GM18873 (cell line): ENCODE measurements at regions not wholly inside any gene's neighbourhood (a gene's known extent, or its start where the extent isn't known, plus 50 kb on each side); places are given as distances from the start of the nearest gene placed in this dataset.

Experiments used
- ATAC-seq: cut with Tn5 transposase; IDR thresholded peaks from one replicate; pipeline ENCODE4 v1.9.1; 2021; ENCODE audit warnings: mild to moderate bottlenecking, moderate library complexity, moderate number of reproducible peaks; ENCODE audit not compliant: unreplicated experiment, low FRiP score

DNA sequence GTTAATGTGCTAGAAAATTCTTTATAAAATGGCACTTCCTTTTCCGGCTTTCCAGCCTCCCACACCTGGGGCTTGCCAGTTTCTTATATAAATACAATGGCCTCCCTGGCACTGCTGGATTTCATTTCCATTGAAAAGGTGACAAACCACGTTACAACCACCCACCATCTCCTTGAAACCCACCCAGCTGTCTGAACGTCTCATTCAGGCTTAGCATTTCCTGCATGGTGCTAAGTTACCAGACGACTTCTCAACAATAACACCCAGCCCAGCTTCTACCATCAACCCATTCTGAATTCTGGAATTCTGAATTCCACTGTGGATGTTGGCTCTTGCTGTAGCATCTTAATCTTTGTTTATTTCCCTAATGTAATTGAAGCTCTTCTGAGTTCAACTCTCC lies 499.8 kb upstream of the CELF2 start:
- no peak for ATAC-seq

DNA sequence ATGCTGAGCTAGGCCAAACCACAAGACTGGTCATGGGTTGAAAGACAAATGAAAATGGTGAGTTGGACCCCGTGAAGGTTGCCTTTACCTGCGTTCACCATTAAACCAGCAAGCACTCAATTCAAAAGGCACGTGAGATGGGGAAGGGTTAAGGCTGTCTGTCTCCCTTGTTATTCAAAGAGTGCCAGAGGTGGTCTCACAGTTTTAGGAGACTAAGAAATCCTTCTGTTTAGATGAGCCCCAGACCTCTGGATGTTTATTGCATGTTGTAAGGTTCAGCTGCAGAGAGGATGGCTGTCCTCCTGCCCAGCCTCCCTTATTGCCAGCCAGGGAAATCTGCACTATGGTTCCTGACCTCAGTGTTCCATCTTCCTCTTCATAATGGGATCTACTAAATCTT lies 498.0 kb upstream of the CELF2 start:
- no peak for ATAC-seq

DNA sequence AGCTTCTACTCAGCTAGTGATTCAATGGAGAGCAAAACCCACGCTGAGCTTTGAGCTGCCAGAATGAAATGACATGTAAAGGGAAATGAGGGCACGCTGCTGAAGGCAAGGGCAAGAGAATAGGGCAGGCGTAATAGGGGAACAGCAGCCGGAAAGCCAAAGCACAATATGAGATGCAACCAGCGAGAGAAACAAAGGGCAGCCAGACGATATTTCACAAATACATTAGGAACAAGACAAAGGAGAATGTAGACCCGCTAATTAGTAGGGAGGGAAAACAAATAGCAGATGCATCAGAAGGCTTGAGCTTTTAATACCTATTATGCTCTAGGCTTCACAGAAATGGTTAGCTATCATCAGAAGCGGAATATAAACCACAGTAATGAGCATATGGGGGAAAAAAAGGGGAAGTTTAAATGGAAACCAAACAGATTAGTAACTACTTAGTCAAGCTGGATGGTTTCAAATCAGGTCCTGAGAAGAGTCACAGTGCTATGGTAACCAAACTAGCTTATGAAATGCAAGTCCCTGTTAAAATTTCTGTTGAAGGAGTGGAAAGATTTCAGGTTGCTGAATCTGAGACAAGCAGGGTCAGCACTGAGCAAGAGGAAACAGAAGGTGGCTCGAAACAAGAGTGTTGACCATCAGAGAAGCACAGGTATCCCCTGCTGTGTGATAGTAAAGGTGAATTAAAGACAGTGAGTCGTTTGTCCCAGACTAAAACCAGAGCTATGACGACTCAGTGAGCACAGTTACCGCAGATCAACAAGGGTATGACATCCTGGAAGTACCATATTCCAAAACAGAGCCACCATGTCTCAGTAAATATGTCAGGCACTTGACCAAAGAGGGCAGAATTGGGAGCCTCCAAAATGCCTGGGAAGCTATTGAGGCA lies 496.9 kb upstream of the CELF2 start:
- ATAC-seq = peak; percentile 90

DNA sequence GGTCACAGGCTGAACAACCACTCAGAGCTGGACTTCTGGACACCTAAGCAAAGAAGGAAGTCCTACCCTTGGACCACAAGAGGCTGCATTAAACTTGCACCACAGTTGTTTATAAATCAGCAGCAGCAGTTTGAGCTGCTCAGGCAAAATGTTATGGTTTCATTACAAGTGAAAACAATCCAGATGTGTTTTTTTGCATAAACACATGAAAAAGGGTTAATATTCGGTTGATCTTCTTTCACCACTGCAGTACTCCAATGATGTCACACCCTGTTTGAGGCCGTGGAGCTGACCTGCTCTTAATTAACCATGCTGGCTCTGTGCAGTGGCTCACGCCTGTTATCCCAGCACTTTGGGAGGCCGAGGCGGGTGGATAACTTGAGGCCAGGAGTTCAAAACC lies 490.8 kb upstream of the CELF2 start:
- no peak for ATAC-seq

DNA sequence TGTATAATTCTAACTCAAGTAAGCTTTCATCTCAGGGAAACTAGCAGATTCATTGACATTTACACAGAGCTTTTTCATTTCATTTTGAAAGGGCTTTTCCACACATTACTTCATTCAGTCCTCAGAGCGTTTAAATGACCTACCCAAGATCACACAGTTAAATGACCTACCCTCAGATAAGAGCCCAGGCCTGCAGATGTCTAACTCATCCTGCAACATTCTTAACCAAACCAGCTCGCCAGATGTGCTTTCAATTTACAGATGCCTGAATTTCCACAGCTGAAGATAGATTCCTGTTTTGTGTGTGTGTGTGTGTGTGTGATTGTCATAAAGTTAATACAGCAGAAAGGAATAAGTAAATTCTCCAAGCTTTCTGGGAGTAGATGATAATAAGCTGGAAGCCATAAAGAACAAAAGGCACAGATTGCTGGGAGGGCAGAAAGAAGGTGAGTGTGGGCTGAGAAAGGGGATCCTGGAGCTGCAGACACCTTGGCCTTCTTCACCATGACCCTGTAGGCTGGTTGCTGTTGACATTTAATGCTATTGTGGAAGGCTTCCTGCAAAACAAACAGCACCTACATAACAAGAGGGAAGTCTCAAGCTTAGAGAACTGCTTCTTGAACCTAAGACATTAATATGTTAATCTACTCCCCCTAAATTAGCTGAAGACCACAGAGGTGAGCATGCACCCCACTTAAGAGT lies 489.7 kb upstream of the CELF2 start:
- ATAC-seq = no peak

DNA sequence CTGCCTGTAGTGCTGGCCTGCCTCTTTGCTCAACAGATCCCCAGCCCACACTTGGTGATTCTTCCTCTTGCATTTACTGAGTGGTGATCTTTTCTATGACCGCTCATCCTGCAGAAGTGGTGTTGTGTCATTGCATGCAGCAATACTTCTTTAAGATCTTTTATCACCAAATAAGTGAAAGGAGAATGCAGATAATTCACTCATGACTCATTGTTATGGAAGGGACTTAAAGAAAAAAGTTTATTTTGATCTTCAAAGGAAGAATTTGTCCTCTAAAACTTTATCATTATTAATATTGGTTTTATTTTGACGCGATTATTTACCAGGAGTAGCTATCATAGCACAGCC lies 489.1 kb upstream of the CELF2 start:
- ATAC-seq = no peak

DNA sequence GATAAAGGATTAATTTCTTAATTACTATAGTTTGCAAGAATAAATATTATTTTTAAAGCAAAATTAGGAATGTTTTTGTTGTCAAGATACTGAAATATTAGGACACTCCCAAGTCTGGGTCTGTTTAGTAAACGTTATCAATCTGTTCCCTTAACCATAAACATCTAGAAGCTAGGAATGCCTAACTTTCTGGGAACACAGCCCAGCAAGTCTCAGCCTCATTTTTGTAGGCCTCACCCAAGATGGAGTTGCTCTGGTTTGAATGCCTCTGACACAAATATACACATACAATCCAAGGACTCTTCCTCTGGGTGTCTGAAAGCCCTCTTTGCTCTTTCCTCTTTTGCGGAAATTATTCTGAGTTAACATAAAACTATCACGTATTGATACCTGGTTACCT lies 487.4 kb upstream of the CELF2 start:
- no peak for ATAC-seq

DNA sequence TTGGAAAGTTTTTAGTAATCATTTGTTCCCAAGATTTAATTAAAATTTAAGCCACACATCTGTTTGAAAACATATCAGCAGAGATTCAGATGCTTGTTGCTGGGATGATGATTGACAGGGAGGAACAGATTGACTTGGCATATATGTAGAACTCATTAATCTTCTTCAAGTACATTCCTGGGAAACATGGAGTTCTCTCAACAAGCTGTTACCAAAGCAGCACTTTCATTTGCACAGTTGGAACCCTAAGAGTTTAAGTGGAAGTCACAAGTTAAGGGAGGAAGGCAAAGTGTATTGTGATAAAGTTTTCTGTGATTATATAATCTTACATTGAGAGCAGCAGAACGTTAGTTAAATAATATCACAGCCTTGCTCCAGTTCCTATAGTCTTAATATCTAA lies 485.4 kb upstream of the CELF2 start:
- ATAC-seq = no peak

DNA sequence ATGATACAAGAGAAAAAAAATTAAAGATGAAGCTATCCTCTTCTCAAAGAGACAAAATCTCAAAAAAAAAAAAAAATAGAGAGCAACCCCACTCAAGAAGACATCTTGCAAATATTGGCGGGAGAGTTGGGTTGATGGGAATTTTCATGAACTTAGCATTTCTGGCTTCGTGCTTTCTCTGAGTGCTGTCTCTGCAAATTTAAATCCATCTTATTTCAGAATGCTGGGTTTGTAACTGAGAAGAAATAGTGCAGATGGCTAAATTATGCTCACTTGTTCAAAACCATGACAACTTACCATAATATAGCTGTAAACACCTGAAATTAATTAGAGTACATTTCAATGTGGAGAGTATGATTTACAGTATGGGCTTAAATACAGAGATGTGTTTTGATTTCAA lies 484.8 kb upstream of the CELF2 start:
- ATAC-seq = no peak

DNA sequence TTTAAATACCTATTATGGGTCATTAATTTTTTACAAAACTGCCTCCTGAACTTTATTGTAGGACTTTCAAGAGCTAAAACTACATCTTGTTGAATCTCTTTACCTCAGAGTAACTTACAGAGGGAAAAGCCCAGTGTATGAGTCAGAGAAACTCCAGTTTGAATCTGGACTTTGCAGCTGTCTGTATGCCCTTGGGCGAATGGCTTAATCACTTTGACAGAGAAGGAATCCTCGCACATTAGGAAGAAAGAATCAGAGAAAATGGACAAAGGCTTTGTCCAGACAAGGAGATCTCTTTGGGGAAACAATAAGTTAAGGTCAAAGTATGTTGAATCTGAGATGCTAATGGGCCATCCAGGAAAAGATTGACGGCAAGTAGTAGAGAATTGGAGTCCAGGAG lies 484.2 kb upstream of the CELF2 start:
- no peak for ATAC-seq

DNA sequence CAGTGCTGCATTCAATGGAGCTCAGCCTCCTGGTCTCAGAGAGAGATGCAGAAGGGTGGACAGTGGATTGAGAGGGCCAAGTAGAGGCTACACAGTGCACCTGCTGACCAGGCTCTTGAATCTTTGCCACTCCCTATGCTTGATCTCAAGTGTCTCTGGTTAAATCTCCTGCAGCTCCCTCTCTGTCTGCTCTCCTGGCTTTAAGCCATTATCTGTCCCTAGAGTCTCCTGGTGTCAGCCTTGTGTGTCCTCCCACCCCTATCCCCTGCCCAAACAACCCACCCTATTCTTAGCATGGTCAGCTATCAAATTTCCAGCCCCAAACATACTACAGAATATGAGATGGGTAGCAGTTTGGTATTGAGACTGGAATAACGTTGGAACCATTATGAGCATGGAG lies 479.3 kb upstream of the CELF2 start:
- ATAC-seq = no peak

DNA sequence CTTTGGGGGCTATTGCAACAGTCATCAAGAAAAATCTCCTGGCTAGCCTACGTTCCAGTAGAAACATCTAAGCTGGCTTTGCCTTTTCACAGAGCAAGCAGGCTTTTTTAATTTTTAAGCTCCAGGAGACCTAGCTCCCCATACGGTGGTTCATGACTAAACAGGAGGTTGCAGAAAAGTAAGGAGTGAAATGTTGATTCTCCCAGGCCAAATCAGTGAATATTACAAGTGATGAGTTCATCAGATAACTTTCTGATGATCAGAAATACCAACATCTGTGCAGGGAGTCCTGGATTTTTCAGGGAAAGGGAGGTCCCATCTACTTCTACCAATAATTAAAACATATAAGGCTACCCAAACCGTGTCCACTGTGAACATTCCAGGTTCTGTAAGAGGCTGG lies 477.3 kb upstream of the CELF2 start:
- no peak for ATAC-seq

DNA sequence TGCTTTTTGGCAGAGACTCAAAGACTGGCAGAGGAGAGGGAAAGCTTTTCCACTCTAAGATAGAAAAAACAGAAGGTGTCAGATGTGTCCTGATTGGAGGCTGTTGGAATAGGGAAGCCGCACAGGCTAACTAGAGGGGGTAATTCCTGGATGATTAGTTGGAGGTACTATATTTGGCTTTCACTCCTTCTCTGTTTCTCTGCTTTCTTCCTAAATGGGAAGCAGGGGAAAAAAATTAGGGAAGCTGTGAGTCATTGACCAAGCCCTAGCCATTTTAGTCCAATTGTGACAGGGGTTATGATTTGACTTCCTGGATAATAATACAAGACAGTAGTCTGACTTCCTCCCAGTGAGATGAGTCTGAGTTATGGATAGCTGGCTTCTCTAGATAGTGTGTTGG lies 475.2 kb upstream of the CELF2 start:
- ATAC-seq = no peak

DNA sequence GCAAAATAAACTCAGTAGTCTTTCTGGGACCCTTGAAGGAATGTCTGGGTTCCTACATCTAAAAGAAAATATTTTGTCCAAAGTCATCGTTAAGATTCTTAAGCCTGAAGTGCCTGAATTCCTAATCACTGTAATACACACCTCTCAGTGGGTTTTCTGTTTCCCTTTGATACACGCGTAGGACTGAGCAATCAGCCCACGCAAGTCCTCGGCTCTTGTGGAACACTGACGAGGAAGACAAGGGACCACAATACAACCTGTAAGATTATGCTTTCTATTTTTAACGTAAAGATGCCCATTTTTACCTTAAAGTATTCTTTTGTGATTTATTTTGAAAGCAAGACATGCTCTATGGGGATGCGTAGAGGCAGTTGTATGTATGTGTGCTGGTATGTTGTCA lies 472.8 kb upstream of the CELF2 start:
- no peak for ATAC-seq

DNA sequence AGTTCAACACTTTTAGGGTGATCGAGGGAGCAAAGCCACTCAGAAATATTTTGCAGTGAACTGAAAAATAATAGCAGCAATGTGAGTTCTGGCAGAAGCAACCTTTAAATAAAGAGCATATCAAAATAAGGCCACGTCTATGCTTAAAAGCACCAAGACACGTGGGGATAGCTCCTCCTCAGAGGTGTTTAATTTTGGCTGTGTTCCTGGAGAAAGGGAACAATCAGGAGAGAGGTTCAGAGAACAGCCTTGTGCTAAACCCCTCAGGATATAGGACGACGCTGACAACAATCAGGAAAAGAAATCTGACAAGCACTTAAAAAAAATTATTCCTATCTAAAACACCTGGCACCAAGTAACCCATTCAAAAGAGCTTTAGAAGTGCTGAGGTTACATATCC lies 471.9 kb upstream of the CELF2 start:
- no peak for ATAC-seq

DNA sequence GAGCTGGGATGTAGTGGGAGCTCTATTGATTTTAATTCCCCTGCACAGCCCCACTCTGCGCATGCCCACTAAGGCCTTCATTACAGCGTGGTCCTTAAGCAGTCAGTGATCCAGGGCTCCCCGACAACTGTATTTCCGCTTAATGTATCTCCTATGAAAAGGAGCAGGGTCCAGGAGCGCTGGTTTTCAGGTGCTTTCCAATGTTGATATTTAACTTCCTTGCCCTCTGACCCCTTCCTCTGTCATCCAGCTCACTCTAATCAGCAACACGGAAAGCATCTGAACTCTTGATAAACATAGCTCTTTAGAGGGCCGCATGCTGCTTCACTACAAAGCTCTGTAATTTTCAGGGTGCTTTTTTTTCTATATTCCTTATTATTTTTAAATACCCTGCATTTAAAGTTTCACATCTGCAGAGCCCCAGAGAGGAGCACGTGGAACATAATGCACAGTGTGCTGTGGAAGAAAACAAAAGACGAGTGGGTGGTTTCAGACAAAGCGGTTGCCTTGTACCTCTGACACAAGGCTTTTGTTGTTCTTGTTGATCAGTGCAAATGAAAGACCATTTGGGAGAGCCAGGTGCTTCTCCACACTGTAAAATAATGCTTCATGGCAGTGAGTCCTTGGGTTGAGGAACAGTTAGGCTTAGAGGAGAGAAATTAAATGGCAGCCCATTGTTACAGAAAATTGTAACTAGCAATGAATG lies 465.9 kb upstream of the CELF2 start:
- no peak for ATAC-seq

DNA sequence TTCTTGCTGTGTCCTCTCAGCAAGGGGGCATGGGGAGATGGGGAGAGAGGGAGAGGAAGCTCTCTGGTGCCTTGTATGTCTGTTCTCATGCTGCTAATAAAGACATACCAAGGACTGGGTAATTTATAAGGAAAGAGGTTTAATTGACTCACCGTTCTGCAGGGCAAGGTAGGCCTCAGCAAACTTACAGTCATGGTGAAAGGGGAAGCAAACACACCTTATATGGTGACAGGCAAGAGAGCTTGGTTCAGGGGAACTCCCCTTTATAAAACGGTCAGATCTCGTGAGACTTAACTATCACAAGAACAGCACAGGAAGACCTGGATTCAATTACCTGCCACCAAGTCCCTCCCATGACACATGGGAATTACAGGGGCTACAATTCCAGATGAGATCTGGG lies 464.7 kb upstream of the CELF2 start:
- no peak for ATAC-seq

DNA sequence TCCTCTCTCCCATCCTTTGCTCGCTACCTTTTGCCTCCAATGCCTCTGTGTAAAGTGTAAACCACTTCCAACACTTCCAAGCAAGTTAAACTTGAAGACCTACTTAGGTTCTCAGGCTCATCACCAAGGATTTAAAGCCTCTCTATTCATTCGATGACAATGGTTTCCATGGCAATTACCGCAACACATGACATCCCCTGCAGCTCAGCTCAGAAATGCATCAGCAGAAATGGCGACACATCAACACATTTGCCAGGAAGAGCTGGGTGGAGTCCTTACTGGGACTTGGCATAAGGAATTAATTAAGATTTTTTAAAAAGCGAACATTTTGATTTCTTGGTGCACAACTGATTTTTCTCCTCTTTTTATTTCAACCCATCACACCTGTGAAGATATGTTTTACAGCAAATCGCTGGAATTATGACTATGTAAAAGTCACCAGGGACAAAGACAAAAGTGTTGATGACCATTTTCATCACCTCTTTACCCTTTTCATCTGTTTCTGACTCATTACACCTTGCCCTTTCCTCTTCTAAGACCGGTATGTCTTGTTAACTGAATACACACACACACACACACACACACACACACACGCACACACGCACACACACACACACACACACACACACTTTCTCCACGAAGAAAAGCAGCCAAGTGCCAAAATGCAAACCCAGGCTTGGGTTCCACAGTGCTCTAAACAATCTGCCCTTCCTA lies 453.4 kb upstream of the CELF2 start:
- no peak for ATAC-seq

DNA sequence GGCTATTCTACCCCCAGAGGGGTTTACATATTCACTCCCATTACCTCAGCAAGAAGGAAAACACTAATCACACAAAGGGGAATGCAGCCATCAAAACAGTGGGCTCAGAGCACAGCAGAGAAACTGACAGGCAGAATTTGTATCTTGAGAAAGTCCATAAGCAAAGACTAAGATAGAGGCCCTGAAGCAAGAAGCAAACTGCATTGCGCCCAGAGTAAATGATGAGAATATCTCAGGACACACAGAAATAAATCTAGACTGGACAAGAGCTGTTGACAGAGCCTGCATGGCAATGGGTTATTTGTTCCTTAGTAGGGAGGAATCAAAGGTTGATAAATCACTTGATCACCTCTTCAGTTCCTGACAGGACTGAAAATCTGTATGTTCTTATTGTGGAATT lies 440.7 kb upstream of the CELF2 start:
- ATAC-seq = no peak

DNA sequence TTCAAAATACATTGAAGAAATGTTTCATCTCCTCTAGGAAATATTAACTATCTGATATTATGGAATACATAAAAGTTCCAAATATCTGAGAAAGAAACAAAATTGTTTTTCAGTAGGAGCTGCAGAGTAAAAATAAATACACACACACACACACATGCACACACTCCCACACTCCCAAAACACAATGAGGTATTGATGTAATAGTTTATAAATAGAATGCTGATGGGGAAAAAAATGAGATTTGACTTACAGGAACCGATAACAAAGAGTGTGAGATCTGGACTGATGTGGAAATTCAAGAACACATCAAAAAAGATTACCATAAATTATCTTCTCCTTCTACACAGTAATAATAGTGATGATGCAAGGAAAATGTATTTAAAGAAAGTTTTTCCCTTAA lies 438.0 kb upstream of the CELF2 start:
- ATAC-seq = no peak

DNA sequence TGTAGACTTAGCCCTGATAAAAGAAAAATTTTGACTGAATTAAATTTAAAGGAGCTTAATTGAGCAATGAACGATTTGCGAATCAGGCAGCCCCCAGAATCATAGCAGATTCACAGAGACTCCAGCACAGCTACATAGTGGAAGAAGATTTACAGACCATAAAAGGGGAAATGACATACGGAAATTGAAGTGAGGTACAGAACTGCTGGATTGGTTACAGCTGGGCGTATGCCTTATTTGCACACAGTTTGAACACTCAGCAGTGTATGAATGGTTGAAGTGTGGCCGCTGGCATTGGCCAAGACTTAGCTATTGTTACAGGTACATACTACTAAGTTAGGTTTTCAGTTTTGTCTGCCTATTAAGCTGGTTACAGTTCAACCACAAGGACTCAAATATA lies 433.5 kb upstream of the CELF2 start:
- no peak for ATAC-seq
